ENCODE measurements at regions not wholly inside any gene's neighbourhood (a gene's known extent, or its start where the extent isn't known, plus 50 kb on each side); places are given as distances from the start of the nearest gene placed in this dataset.

DNA sequence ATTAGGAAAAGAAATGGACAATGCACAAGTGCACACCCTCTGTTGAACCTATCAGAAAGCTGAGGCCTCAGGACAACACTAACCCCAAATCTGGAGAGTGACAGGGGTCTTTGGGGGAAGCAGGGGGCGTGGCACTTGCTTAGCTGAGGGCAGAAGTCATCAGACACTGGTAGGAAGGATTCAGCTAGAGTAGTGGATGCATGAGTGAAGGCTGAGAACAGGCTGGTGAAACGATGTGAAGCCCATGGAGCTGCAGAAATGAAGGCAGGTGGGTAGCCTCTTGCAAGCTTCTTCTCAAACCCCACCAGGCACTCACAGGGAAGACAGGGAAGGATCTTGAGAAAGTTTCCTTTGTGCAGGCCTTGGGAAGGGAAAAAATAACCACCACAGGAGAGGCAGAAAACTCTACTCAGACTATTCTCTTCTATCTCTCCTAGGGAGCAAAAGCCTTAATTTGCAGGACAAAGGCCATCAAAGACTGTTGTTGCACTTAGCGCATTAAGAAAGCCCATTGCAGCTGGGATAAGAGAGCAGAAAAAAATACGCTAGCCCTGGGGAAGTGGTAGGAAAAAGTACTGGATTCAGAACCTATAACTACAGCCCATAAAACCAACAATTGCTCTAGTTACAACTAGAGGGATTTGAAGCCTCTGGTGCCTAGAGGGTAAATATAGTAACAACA is 193.3 kb upstream of the ZNF536 start:
- no peak overlapping the region for H3K4me3 ChIP-seq (ENCODE audit: low read length)
- no peak for TF ChIP-seq ZNF274 (IDR thresholded peaks at IDR 0.05; ENCODE audit: low read depth, low read length)

DNA sequence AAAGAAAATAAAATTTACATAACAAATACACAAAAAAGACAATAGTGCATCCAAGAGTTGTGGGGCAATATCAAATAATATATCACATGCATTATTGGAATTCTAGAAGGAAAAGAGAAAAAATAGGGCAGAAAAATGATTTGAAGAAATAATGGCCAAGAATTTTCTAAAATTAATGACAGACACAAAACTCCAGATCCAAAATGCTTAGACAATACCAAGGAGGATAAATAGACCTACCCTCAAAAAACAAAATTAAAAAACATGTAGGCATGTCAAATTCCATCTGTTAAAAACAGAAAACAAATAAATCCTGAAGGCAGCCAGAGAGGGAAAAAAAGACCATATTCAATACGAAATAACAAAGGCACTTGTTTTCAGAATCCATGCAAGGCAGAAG is 191.5 kb upstream of the ZNF536 start:
- H3K4me3 ChIP-seq (ENCODE audit: low read length) = no peak overlapping the region
- no peak for TF ChIP-seq ZNF274 (IDR thresholded peaks at IDR 0.05; ENCODE audit: low read depth, low read length)

GRCh38 chr19:30183807-30184490 is 188.2 kb upstream of the ZNF536 start:
- no peak overlapping the region for H3K4me3 ChIP-seq (ENCODE audit: low read length)
- TF ChIP-seq ZNF274 (IDR thresholded peaks at IDR 0.05; ENCODE audit: low read depth, low read length) = no peak

- TF ChIP-seq ZNF274 (IDR thresholded peaks at IDR 0.05; ENCODE audit: low read depth, low read length) = no peak
- H3K4me3 ChIP-seq (ENCODE audit: low read length) = no peak overlapping the region
These were observed 170.1 kb upstream of the ZNF536 start for GRCh38 chr19:30202060-30202600.

GRCh38 chr19:30204721-30205120 is 167.5 kb upstream of the ZNF536 start:
- no peak overlapping the region for H3K4me3 ChIP-seq (ENCODE audit: low read length)
- no peak for TF ChIP-seq ZNF274 (IDR thresholded peaks at IDR 0.05; ENCODE audit: low read depth, low read length)

DNA sequence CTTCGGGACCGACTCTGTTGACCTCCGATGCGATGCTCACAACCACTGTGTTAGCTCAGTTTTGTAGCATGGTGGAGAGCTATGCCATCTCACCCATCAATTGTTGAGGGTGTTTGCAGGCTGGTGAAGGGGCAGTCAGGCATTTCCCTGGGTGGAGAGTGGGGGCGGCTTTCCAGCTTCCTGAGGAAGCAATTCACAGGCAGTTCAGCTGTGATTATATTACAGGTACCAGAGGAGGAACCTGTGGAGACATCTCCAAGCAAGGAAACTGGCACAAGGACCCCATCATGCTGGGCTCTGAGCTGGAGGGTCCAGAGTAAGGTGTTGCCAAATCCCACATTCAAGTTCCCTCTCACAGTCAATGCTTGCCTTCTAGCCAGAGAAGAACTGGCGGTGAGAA is 166.0 kb upstream of the ZNF536 start:
- H3K4me3 ChIP-seq (ENCODE audit: low read length) = no peak overlapping the region
- TF ChIP-seq ZNF274 (IDR thresholded peaks at IDR 0.05; ENCODE audit: low read depth, low read length) = no peak

DNA sequence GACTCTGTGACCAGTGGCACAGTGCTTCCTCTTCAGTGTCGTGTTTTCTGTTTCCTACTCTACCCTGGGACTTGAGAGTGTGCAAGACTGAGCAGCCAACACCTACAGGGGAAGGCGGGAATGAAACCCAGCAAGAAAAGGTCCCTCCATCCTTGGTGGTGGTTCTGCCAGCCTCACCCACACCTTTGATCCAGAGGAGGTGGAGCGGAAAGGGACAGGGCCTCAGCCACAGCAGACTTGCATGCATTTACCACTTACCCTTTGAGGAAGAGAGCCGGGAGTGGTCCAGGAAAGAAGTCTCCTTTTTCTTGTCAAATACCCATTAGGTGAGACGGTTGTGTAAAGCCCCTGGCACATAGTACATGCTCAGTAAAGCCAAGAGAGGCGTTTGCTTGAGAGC is 164.8 kb upstream of the ZNF536 start:
- no peak for TF ChIP-seq ZNF274 (IDR thresholded peaks at IDR 0.05; ENCODE audit: low read depth, low read length)
- H3K4me3 ChIP-seq (ENCODE audit: low read length) = no peak overlapping the region

DNA sequence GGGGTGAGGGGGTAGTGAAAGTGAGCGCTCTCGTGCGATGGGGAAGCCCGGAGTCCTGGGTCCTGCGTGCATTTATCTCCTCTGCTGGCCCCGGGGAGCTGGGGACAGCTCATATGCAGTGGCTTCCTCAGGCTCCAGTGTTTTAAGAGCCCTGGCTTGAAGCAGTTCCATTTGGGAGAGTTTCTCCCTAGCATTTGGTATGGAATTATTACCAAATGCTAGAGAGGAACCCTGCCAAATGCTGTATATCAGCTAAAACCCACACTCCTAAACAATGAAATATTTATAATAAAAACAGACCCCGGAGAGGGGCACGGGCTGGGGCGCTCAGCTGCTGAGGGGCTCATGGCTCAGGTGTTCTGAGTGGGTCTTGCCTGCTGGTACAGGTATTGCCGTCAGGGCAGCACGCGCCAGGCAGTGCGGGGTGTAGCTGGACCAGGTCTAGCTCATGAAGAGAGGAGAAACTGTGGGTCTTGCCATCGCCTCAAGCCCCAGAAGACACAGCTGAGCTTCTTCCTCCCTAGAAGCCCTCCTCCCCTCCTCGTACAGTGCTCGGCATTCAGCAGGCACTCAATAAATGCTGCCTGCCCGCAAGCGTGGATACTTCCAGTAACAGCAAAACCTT is 163.6 kb upstream of the ZNF536 start:
- no peak for TF ChIP-seq ZNF274 (IDR thresholded peaks at IDR 0.05; ENCODE audit: low read depth, low read length)
- H3K4me3 ChIP-seq (ENCODE audit: low read length) = no peak overlapping the region

- no peak overlapping the region for H3K4me3 ChIP-seq (ENCODE audit: low read length)
- TF ChIP-seq ZNF274 (IDR thresholded peaks at IDR 0.05; ENCODE audit: low read depth, low read length) = no peak
These were observed 162.3 kb upstream of the ZNF536 start for GRCh38 chr19:30209617-30210600.

DNA sequence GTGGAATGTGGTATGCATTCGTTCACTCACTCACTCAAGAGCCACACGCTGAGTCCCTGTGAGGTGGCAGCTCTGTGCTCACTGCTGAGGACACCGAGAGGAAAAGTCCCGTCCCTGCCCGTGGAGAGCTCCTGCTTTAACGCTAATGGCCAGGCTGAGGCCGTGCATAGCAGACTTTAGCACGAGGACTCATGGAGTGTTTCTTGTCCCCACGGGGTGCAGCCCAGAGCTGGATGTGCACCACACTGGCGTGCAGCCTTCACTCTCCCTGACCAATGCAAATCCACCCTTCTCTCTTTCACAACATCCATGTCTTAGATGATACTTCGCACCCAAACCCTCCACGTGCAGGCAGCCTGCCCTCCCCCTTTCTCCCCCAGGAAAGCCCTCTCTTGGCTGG is 159.6 kb upstream of the ZNF536 start:
- no peak for TF ChIP-seq ZNF274 (IDR thresholded peaks at IDR 0.05; ENCODE audit: low read depth, low read length)
- H3K4me3 ChIP-seq (ENCODE audit: low read length) = no peak overlapping the region

DNA sequence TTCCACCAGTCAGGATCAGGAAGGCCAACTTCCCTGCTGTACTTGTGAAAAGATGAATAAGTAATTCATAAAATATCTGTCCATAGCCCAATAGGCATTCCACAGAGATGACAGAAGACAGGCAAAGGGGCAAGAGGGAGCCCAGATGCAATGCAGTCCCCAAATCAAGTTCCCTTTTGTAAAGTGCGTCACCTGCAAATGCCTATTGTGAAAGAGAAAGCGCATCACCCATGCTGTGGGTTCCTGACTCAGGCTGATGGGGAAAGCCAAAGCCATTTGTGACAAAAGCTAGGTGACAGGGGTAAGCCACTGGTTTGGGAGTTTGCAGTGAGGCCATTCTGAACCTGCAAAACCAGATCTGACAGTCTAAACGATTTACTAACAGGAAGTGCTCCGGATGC is 157.5 kb upstream of the ZNF536 start:
- no peak for TF ChIP-seq ZNF274 (IDR thresholded peaks at IDR 0.05; ENCODE audit: low read depth, low read length)
- H3K4me3 ChIP-seq (ENCODE audit: low read length) = no peak overlapping the region

- TF ChIP-seq ZNF274 (IDR thresholded peaks at IDR 0.05; ENCODE audit: low read depth, low read length) = no peak
- no peak overlapping the region for H3K4me3 ChIP-seq (ENCODE audit: low read length)
These were observed 156.9 kb upstream of the ZNF536 start for GRCh38 chr19:30215248-30215647.

GRCh38 chr19:30216453-30216852 is 155.7 kb upstream of the ZNF536 start:
- TF ChIP-seq ZNF274 (IDR thresholded peaks at IDR 0.05; ENCODE audit: low read depth, low read length) = no peak
- H3K4me3 ChIP-seq (ENCODE audit: low read length) = no peak overlapping the region

DNA sequence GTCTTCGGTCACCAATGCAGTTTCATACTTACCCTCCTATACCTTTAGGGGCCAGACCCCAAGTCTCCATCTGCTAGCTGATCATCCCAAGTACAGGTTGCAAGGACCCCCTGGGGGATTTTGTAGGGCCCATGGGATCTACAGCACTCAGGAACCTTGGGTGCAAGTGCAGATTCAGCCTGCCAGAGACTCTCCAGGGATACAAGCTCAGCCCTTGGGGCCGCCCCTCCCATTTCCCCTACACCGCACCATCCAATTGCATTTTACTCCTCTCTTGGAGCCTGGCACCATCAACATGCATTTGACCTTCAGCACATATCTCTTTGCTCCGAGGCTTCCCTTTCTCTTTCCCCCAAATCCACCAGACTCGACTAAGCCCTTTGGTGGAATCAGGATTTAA is 154.7 kb upstream of the ZNF536 start:
- no peak overlapping the region for H3K4me3 ChIP-seq (ENCODE audit: low read length)
- no peak for TF ChIP-seq ZNF274 (IDR thresholded peaks at IDR 0.05; ENCODE audit: low read depth, low read length)
